Right lobe of liver (tissue), 4 donors: ENCODE measurements at regions not wholly inside any gene's neighbourhood (a gene's known extent, or its start where the extent isn't known, plus 50 kb on each side); places are given as distances from the start of the nearest gene placed in this dataset.

ENCODE experiments used
- CTCF ChIP-seq, 4 donors: fragments of 200-600 bp in 3 of 4; fragments of 450-650 bp in 1 of 4; IDR thresholded peaks; one replicate each; pipeline versions ENCODE4 v1.5.1 to v1.8.0; 2016 to 2022; ENCODE audit warnings: antibody characterized with exemption in 4 of 4, mild to moderate bottlenecking in 2 of 4
- POLR2A ChIP-seq: fragments of 450-650 bp; IDR thresholded peaks from one replicate; pipeline ENCODE4 v1.6.1; 2017; ENCODE audit warnings: antibody characterized with exemption, mild to moderate bottlenecking
- donor health status: DM: no; HTN: no; CAD: no.
- donor health status: DM: no; HTN: no; CAD: no.
- donor health status: DM: no; HTN: yes; CAD: no.

DNA sequence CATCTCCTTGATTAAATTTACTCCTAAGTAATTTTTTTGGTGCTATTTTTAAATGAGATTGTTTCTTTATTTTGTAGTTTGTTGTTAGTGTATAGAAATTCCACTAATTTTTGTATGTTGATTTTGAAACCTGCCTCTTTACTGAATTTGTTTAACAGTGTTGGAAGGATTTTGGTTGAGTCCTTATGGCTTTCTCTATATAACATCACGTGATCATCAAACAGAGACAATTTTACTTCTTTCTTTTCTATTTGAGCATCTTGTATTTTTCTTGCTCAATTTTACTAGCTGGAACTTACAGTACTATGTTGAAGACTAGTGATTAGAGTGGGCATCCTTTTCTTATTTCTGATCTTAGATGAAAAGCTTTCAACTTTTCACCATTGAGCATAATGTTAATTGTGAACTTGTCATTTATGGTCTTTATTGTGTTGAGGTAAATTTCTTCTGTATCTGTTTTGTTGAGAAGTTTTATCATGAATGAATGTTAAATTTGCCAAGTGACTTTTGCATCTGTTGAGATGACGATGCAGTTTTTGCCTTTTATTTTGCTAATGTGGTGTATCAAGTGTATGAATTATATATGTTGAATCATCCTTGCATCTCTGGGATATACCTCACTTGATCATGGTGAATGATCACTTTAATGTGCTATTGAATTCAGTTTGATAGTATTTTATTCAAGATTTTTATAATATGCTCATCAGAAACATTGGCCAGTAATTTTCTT, 645.3 kb upstream of the DDX18 start:
- TF ChIP-seq CTCF (IDR thresholded peaks at IDR 0.05), result no peak
- TF ChIP-seq POLR2A, result no peak
